ENCODE measurements at regions not wholly inside any gene's neighbourhood (a gene's known extent, or its start where the extent isn't known, plus 50 kb on each side); places are given as distances from the start of the nearest gene placed in this dataset.

DNA sequence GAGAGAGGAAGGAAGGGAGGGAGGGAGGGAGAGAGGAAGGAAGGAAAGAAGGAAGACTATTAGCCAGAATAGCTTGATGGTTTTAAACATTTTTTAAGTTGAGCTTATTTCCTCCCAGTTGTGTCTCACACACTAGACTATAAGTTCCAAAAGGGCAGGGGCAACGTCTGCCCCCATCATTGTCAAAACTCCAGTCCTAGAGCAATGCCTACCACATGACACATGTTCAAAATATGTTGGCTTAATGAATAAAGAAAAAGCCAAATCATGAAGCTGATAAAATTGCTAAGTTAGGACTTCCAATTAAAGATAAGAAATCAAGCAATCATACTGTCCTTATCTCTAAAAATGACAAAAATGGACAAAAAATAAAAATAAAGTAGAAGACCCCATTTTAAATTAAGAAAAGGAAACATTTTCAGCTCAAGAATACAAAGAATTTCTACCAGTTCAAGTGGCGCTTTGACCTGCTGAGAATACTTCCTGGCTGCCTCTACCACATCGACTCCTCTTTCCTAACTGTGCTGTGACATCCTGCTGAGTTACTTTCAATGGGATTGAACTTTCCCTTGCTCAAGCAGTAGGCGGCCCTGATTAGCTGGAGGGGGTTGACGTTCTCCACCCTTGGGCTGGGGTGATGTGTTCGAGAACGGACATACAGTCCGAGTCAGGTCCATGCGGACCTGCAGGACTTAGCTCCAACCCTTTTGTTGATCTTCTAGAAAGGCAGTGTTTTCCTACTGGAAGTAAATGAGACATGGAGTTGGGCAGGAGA, 283.9 kb upstream of the FOXQ1 start:
- no peak for DNase-seq (ENCODE audit: low spot score)

DNA sequence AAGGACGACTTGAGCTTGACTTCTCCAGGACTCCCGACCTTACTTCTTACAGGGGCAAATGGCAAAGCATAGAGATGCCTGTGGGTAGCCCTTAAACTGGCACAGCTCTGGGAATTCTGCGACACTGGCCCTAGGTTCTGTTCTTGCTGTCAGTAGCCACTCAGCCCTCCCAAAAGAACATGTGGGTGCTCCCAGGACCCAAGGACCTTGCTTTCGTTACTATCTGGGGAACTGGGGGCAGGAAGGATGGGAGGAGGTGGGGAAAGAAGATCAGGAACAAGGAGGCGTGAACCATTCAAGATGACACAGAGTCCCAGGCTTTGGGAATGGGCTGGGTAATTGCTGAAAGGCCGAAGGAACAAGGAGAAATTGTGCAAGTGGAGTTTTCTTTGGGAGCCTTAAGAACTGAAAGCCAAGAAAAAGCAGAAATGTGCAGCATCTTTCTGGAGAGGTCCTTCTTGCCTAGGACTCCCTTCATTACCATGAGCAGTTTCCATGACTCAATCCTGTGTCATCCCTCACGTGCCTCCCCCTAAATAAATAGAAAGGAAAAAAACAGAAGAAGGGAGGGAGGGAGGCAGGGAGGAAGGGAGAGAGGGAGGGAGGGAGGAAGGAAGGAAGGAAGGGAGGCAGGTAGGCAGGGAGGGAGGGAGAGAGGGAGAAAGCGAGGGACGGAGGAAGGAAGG, 284.6 kb upstream of the FOXQ1 start:
- DNase-seq (ENCODE audit: low spot score), result peak; percentile 25

DNA sequence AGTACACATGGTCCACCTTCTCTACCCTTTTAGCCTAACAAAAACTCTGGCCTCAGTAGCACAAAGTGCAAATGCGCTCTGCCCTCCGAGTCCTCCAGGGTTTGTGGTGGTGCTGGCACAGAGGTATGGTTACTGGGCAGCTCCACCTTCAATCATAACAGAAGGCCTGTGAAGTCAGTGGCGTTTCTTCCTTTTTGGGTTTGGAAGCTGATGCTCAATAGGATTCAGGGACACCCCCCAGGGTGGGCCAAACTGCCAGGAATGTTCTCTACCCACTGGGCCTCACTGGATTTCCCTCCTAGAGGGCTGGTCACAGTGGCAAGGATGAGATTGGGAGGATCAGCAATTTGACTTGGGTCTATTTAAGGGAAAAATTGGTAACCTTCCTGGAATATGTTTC, 286.1 kb upstream of the FOXQ1 start:
- no peak for DNase-seq (ENCODE audit: low spot score)

DNA sequence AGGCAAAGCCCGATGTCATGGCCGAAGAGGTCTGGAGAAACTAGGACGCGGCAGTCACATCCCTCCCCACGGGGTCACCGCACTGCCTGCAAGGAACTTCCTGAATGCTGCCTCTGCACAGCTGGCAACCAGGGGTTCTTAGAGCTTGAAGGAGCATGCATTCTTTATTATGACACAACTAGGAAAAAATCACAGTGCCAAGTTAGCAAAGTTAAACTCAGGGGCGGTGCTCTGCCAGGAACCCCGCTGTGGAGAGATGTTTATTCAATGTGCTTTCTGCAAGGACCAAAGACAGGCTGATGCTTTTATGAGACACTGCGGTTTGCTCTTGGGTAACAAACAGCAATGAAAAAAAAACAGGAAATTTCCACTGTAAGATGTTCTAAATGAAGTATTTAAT, 287.3 kb upstream of the FOXQ1 start:
- DNase-seq (ENCODE audit: low spot score), result no peak

DNA sequence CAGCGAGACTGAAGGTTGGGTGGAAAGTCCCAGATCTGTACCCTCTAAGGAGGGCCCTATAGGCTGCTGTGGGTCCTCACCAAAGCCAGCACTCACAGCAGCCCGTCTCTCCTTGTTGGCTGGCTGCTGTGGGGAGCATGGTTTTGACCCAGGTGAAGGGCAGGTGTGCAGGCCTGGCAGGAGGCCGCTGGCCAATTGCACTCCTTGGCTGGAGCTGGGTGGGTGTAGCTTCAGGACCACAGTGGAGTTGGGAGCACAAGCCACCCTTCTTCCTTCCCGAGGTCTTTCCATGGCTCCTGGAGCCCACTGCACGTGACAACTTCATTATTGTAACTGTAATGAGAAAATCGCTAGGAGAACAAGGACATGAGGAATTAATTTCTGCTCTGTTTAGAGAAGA, 287.7 kb upstream of the FOXQ1 start:
- no peak for DNase-seq (ENCODE audit: low spot score)

- no peak for DNase-seq (ENCODE audit: low spot score)
Observed at GRCh38 chr6:1023229-1023628, 288.7 kb upstream of the FOXQ1 start.

- DNase-seq (ENCODE audit: low spot score), result no peak
Observed at GRCh38 chr6:1022719-1023118, 289.2 kb upstream of the FOXQ1 start.

- no peak for DNase-seq (ENCODE audit: low spot score)
Observed at GRCh38 chr6:1020837-1021236, 291.1 kb upstream of the FOXQ1 start.

DNA sequence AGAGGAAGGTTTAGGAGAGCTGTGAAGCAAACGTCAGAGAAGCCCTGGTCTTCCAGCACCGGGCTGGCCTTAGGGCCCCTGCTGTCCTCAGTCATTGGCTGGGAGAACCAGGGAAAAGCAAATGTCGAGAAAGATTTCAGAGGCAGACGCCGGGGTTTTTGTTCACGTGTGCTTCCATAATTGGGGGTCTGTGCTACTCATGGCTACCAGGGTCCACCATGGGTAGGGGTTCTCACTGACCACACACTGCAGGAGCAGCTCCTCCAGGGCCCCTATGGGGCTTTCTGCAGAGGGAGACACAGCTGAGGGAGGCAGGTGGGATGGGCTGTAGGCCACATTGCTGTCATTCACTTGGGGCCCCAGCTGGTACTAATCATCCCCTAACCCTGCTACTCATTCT, 291.8 kb upstream of the FOXQ1 start:
- no peak for DNase-seq (ENCODE audit: low spot score)

DNA sequence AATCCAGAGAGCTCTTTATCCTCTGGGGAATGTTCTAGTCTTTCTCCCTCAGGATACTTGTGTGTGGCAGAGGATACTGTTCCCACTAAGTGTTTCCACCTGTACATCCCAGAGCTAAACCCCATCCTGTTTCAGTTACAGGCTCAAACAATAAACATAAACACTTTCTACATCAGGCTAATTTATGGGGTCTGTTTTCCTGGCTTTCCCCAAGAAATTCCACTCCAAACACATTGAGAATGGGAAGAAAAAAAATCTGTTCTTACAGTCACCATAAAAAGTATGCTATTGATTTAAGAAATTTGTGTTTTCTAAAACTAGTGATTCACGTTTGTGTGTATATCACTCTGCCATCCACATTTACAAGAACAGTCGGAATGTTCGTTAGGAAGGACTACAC, 293.9 kb upstream of the FOXQ1 start:
- DNase-seq (ENCODE audit: low spot score), result no peak

- DNase-seq (ENCODE audit: low spot score), result no peak
Observed at GRCh38 chr6:1016329-1017302, 295.3 kb upstream of the FOXQ1 start.

GRCh38 chr6:1015825-1016224, 296.1 kb upstream of the FOXQ1 start:
- DNase-seq (ENCODE audit: low spot score), result peak; percentile 8

GRCh38 chr6:1014431-1014807, 297.5 kb upstream of the FOXQ1 start:
- DNase-seq (ENCODE audit: low spot score), result no peak

DNA sequence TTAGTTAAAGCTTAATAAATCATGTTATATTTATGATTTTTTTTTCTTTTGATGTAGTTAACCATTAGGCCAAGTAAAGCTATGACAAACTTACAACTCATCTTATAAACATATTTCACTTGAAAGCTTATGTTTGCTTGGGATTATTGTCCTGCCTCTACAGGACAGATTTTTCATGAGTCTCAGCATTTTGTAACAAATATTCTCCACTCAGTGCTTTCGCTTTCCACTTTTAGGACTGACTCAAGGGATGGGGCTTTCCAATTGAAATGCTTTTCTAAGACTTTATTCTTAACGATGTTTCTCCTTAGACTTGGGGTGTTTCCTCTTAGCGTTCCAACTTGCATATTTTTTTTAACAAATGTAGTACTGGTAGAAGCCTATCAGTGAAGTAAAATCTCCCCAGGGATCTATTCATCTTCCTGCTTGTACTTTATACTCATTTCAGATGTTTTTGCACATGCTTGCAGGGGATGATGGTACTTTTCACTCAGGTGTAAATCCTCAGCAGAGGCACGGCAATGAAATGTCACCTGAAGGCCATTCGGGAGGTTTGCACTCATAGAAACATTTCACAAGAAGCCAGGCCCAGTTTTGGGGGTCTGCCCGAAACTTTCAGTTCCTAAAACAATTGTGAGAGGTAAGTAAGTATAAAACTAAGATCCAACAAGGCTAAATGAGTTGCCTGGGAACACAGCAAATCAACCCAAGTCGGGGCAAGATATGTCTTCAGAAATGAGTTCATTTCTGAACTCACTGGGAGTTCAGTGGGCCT, 298.1 kb upstream of the FOXQ1 start:
- DNase-seq (ENCODE audit: low spot score), result no peak

GRCh38 chr6:1009103-1009502, 302.8 kb upstream of the FOXQ1 start:
- no peak for DNase-seq (ENCODE audit: low spot score)

DNA sequence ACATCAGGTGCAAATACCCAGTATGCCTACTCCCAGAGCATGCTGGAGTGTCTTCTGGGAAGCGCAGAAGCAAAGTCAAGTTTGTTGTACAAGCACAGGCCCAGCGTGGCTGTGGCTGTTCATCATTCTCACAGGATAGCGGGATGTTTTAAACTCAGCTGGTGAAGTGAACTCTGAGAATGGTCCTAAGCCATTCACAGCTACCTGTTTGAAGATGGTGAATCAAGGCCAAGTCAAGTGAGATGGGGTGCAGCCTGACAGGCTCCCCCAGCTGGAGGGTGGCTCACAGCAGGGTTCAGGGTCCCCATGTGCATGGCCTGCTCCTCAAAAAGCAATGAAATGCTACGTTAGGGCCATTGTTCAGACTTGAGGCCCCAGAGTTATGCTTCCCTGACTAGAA, 304.7 kb upstream of the FOXQ1 start:
- no peak for DNase-seq (ENCODE audit: low spot score)

GRCh38 chr6:1004885-1005630, 306.8 kb upstream of the FOXQ1 start:
- DNase-seq (ENCODE audit: low spot score), result no peak

DNA sequence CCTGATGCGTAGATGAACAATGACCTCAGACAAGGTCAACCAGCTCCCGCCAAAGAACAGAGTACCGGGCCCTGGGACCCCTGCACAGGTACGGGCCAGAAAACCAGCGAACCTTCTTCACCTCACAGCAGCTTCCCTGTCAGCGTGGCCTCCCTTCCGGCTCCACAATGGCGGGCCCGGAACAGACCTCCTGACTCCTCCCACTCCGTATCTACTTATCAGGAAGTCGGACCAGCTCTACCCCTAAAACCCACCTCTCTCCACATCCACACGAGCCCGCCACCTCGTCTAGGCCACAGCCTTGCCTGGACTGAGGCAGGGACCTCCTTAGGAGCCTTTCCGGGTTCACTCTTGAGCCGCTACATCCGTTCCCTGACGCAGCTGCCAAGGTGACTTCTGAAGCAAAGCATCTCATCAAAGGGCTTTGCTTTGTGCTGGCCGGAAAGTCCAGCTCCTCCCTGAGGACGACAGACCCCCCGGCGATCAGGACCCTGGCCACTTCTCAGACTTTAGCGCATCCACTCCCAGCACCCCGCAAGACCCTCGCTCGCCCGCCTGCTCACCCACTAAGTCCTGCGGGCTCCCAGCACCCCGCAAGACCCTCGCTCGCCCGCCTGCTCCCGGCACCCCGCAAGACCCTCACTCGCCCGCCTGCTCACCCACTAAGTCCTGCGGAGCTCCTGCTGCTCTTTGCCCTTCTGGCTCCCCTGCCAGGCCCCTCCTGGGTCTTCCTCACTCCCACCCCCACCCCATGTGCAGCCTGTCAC, 308.3 kb upstream of the FOXQ1 start:
- DNase-seq (ENCODE audit: low spot score), result no peak

GRCh38 chr6:1002989-1003388, 308.9 kb upstream of the FOXQ1 start:
- DNase-seq (ENCODE audit: low spot score), result no peak

DNA sequence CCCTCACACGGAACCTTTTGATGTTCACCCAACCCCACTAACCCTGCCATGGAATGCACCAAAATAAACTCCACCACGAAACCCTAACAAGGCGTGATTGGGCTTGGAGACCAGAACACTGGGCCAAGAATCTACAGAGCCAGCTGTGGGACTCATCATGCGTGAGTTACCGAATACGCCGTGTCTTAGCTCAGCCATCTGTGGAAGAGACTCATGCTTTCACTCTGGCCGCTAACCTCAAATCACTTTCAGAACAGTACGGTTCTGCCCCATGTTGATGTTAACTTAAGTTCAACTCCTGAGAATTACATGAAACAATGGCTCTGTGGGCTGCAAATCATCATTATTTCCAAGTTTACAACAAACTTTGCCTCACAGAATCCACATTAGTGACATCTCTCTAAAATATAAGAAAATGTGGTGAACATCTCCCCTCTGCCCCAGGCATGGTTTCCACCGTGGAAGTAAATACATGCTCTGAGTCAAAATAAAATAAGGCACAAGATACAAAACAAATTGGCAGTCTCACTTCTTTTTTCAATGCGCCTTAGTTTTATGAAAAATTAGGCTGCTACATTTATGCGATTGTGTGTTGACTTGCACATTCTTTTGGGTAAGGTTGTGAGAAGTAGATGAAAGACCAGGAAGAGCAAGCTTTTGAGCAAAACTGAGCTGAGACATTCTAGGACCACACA, 308.9 kb upstream of the EXOC2 start:
- DNase-seq (ENCODE audit: low spot score), result no peak
